ENCODE measurements at regions not wholly inside any gene's neighbourhood (a gene's known extent, or its start where the extent isn't known, plus 50 kb on each side); places are given as distances from the start of the nearest gene placed in this dataset.

- CTCF ChIA-PET = interaction anchor here (0.6 to 1.8 kb wide), 6 partner anchors 10 to 254 kb away, joined by 3 to 6 read pairs (median 4); no protein-coding TSS in a partner anchor
- peak; percentile 24 for DNase-seq
- Mint-ChIP-seq H3K27ac (peak overlapping the region; percentile 53), H3K9me3 (no peaks in the 10 kb centered on the region), H3K27me3 (peaks cover 5% of the 10 kb centered on the region), H3K36me3 (peaks cover 3% of the 10 kb centered on the region), H3K4me3 (no peak overlapping the region), H3K4me1 (peaks cover 23% of the 10 kb centered on the region)
Observed at GRCh38 chr2:215811409-215812345, 201.7 kb downstream of the MREG start.

GRCh38 chr2:215811003-215811402 lies 202.3 kb downstream of the MREG start:
- H3K4me3 Mint-ChIP-seq = no peak overlapping the region
- CTCF ChIA-PET = interaction anchor here (1.0 to 1.8 kb wide), 3 partner anchors 11 to 20 kb away, joined by 3 to 5 read pairs (median 4); no protein-coding TSS in a partner anchor
- peaks cover 23% of the 10 kb centered on the region for H3K4me1 Mint-ChIP-seq
- DNase-seq = no peak
- H3K36me3 Mint-ChIP-seq = peaks cover 3% of the 10 kb centered on the region
- peaks cover 5% of the 10 kb centered on the region for H3K27me3 Mint-ChIP-seq
- peak overlapping the region; percentile 53 for H3K27ac Mint-ChIP-seq
- no peaks in the 10 kb centered on the region for H3K9me3 Mint-ChIP-seq

- H3K9me3 Mint-ChIP-seq = no peaks in the 10 kb centered on the region
- CTCF ChIA-PET = no interaction called here
- no peak overlapping the region for H3K4me3 Mint-ChIP-seq
- H3K27me3 Mint-ChIP-seq = peaks cover 5% of the 10 kb centered on the region
- H3K4me1 Mint-ChIP-seq = peaks cover 23% of the 10 kb centered on the region
- DNase-seq = no peak
- H3K36me3 Mint-ChIP-seq = peaks cover 3% of the 10 kb centered on the region
- no peak overlapping the region for H3K27ac Mint-ChIP-seq
Observed at GRCh38 chr2:215808996-215809395, 204.4 kb downstream of the MREG start.

- CTCF ChIA-PET = no interaction called here
- Mint-ChIP-seq H3K27ac (no peak overlapping the region), H3K27me3 (peaks cover 5% of the 10 kb centered on the region), H3K9me3 (no peaks in the 10 kb centered on the region), H3K36me3 (peaks cover 3% of the 10 kb centered on the region), H3K4me1 (peaks cover 23% of the 10 kb centered on the region), H3K4me3 (no peak overlapping the region)
- DNase-seq = no peak
Observed at GRCh38 chr2:215808194-215808593, 205.2 kb downstream of the MREG start.

GRCh38 chr2:215805493-215805892 lies 207.9 kb downstream of the MREG start:
- no peak overlapping the region for H3K27ac Mint-ChIP-seq

GRCh38 chr2:215803150-215803549 lies 210.2 kb downstream of the MREG start:
- no peak for DNase-seq
- no peak overlapping the region for H3K4me3 Mint-ChIP-seq
- H3K36me3 Mint-ChIP-seq = no peaks in the 10 kb centered on the region
- H3K27ac Mint-ChIP-seq = no peak overlapping the region
- no peaks in the 10 kb centered on the region for H3K4me1 Mint-ChIP-seq
- no peaks in the 10 kb centered on the region for H3K9me3 Mint-ChIP-seq
- peaks cover 5% of the 10 kb centered on the region for H3K27me3 Mint-ChIP-seq
- CTCF ChIA-PET = interaction anchor here (1.6 to 2.0 kb wide), 2 partner anchors 9 to 11 kb away, joined by 3 to 6 read pairs; no protein-coding TSS in a partner anchor

More at GRCh38 chr2:215805493-215805892, 207.9 kb downstream of the MREG start:
- H3K36me3 Mint-ChIP-seq = no peaks in the 10 kb centered on the region
- CTCF ChIA-PET = no interaction called here
- H3K4me1 Mint-ChIP-seq = peaks cover 2% of the 10 kb centered on the region
- no peak for DNase-seq
- no peaks in the 10 kb centered on the region for H3K9me3 Mint-ChIP-seq
- H3K4me3 Mint-ChIP-seq = no peak overlapping the region
- H3K27me3 Mint-ChIP-seq = peaks cover 5% of the 10 kb centered on the region

GRCh38 chr2:215799194-215799593 lies 214.2 kb downstream of the MREG start:
- Mint-ChIP-seq H3K36me3 (no peaks in the 10 kb centered on the region), H3K9me3 (no peaks in the 10 kb centered on the region), H3K4me3 (no peak overlapping the region), H3K27me3 (no peaks in the 10 kb centered on the region), H3K4me1 (peaks cover 5% of the 10 kb centered on the region), H3K27ac (no peak overlapping the region)
- no peak for DNase-seq
- CTCF ChIA-PET = no interaction called here

- peaks cover 5% of the 10 kb centered on the region for H3K4me1 Mint-ChIP-seq
- CTCF ChIA-PET = no interaction called here
- DNase-seq = no peak
- no peak overlapping the region for H3K4me3 Mint-ChIP-seq
- no peaks in the 10 kb centered on the region for H3K27me3 Mint-ChIP-seq
- no peaks in the 10 kb centered on the region for H3K36me3 Mint-ChIP-seq
- H3K9me3 Mint-ChIP-seq = no peaks in the 10 kb centered on the region
- no peak overlapping the region for H3K27ac Mint-ChIP-seq
Observed at GRCh38 chr2:215797676-215798075, 215.7 kb downstream of the MREG start.

- no peaks in the 10 kb centered on the region for H3K36me3 Mint-ChIP-seq
- H3K4me3 Mint-ChIP-seq = no peak overlapping the region
- H3K4me1 Mint-ChIP-seq = peaks cover 5% of the 10 kb centered on the region
- peaks cover 4% of the 10 kb centered on the region for H3K27me3 Mint-ChIP-seq
- no peak for DNase-seq
- no peak overlapping the region for H3K27ac Mint-ChIP-seq
- no peaks in the 10 kb centered on the region for H3K9me3 Mint-ChIP-seq
- CTCF ChIA-PET = interaction anchor here (0.9 kb wide), 1 partner anchor 32 kb away, joined by 4 read pairs; no protein-coding TSS in a partner anchor
Observed at GRCh38 chr2:215796140-215796855, 217.1 kb downstream of the MREG start.

- DNase-seq = no peak
- Mint-ChIP-seq H3K4me3 (no peak overlapping the region), H3K27ac (no peak overlapping the region), H3K9me3 (no peaks in the 10 kb centered on the region), H3K4me1 (peaks cover 5% of the 10 kb centered on the region), H3K36me3 (no peaks in the 10 kb centered on the region), H3K27me3 (peaks cover 4% of the 10 kb centered on the region)
- CTCF ChIA-PET = interaction anchor here (0.8 to 1.8 kb wide), 4 partner anchors 9 to 34 kb away, joined by 3 to 6 read pairs (median 4); no protein-coding TSS in a partner anchor
Observed at GRCh38 chr2:215794829-215795546, 218.4 kb downstream of the MREG start.

- CTCF ChIA-PET = interaction anchor here (0.8 to 1.8 kb wide), 2 partner anchors 10 to 35 kb away, joined by 3 to 6 read pairs; no protein-coding TSS in a partner anchor
- Mint-ChIP-seq H3K27me3 (peaks cover 4% of the 10 kb centered on the region), H3K27ac (no peak overlapping the region)
Observed at GRCh38 chr2:215793747-215794595, 219.4 kb downstream of the MREG start.

GRCh38 chr2:215791481-215791937 lies 221.8 kb downstream of the MREG start:
- no peaks in the 10 kb centered on the region for H3K36me3 Mint-ChIP-seq
- H3K27me3 Mint-ChIP-seq = peaks cover 4% of the 10 kb centered on the region
- CTCF ChIA-PET = no interaction called here
- no peak overlapping the region for H3K4me3 Mint-ChIP-seq
- H3K9me3 Mint-ChIP-seq = no peaks in the 10 kb centered on the region
- no peak for DNase-seq
- H3K27ac Mint-ChIP-seq = no peak overlapping the region
- peaks cover 5% of the 10 kb centered on the region for H3K4me1 Mint-ChIP-seq

More at GRCh38 chr2:215793747-215794595, 219.4 kb downstream of the MREG start:
- Mint-ChIP-seq H3K9me3 (no peaks in the 10 kb centered on the region), H3K4me3 (no peak overlapping the region), H3K4me1 (peaks cover 5% of the 10 kb centered on the region), H3K36me3 (no peaks in the 10 kb centered on the region)
- DNase-seq = no peak

All from activated naive CD4-positive, alpha-beta T cell treated with anti-CD3 and anti-CD28 coated beads, Interleukin-2, amount 10 ng/mL, durations not matched to agents 7 days and 5 days (primary cell).